GM12874 (cell line): ENCODE measurements at regions not wholly inside any gene's neighbourhood (a gene's known extent, or its start where the extent isn't known, plus 50 kb on each side); places are given as distances from the start of the nearest gene placed in this dataset.

Source experiments
- CTCF ChIP-seq: IDR thresholded peaks from 2 replicates; pipeline ENCODE4 v1.5.1; 2011; ENCODE audit warnings: low read depth, mild to moderate bottlenecking, control low read depth, low read length, moderate library complexity; ENCODE audit not compliant: insufficient read depth

DNA sequence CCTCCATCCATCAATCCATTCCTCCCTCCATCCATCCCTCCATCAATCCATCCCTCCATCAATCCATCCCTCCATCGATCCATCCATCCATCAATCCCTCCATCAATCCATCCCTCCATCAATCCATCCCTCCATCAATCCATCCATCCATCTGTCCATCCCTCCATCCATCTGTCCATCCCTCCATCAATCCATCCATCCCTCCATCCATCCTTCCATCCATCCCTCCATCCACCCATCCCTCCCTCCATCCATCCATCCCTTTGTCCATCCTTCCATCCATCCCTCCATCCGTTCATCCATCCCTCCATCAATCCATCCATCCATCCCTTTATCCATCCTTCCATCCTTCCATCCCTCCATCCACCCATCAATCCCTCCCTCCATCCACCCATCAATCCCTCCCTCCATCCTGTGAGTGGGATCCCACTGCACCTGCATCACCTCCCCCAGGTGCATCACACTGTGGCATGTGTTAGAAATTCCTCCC is 338.1 kb upstream of the SFSWAP start:
- no peak for TF ChIP-seq CTCF

GRCh38 chr12:131375261-131375971 is 335.5 kb upstream of the SFSWAP start:
- TF ChIP-seq CTCF: no peak

DNA sequence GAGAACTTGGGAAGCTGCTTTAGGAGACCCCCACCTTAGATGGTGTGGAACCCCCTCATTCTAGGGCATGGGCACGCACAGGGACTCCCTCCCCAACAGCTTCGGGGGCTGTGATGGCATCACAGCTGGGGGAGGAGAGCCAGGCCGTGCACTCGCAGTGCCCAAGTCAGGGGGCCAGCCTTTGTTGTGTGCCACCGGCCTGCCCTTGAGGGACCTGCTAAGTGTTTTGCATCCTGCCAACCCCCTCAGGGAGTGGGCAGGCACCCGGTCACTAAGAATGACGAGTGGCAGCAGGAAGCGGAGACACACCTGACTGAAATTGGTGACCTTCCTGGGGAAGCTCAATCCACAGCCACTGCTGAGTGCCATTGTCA is 334.9 kb upstream of the SFSWAP start:
- TF ChIP-seq CTCF: no peak

DNA sequence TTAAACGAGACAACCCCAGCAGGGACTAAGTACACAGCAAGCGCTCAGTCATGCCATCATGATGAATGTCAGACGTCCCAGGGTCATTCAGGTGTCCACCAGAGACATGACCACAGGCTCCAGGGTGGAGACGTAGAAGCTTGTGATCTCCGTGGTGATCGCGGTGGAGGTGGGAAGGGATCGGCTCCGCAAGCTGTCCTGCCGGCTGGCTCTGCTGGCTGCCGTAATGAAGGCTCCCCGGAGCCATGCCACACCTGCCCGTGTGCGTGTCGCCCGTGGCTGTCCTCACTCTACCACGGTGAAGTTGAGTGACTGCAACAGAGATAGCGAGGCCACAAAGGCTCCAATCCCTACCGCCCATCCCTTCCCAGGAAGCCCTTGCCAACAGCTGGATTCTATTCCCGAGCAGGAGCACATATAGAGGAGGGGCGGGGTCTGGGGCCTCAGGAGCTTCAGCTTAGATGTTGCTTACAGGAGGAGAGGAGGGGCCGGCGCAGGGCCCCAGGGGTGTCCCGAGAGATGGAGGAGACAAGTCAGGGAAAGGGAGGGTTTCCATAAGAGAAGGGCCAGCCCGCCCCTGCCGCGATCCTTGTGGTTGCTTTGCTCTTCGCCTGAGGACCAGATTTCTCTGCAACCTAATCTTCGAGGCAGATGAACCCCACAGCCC is 332.6 kb upstream of the SFSWAP start:
- TF ChIP-seq CTCF: no peak

GRCh38 chr12:131378861-131379665 is 331.8 kb upstream of the SFSWAP start:
- no peak for TF ChIP-seq CTCF

GRCh38 chr12:131379738-131380137 is 331.2 kb upstream of the SFSWAP start:
- TF ChIP-seq CTCF: no peak
